ENCODE measurements at regions not wholly inside any gene's neighbourhood (a gene's known extent, or its start where the extent isn't known, plus 50 kb on each side); places are given as distances from the start of the nearest gene placed in this dataset.

- no peak for TF ChIP-seq EZH2 (IDR thresholded peaks at IDR 0.05; ENCODE audit: insufficient read depth, low read length)
- no peak for TF ChIP-seq CTCF (IDR thresholded peaks at IDR 0.05; ENCODE audit: insufficient read depth, low read depth, low read length)
- peaks cover 11% of the 10 kb centered on the region for H3K4me1 ChIP-seq (ENCODE audit: insufficient read depth, low read length)
- H3K4me2 ChIP-seq (ENCODE audit: low read length), result peak overlapping the region; percentile 22
- Mint-ChIP-seq H3K36me3 (ENCODE audit: low read depth, unreplicated experiment) (no peaks in the 10 kb centered on the region), H3K9me3 (ENCODE audit: unreplicated experiment) (peaks cover 2% of the 10 kb centered on the region), H3K27ac (ENCODE audit: unreplicated experiment) (no peak overlapping the region), H3K27me3 (ENCODE audit: low read depth, unreplicated experiment) (peaks cover 2% of the 10 kb centered on the region), H3K4me1 (ENCODE audit: low read depth, unreplicated experiment) (peaks cover 17% of the 10 kb centered on the region), H3K4me3 (ENCODE audit: unreplicated experiment) (no peak overlapping the region)
- no peak for DNase-seq (ENCODE audit: low read depth)
- no peaks in the 10 kb centered on the region for H3K27me3 ChIP-seq (ENCODE audit: insufficient read depth, low read length)
- H3K4me3 ChIP-seq (ENCODE audit: insufficient read depth, low read depth, low read length), result no peak overlapping the region
- H3K27ac ChIP-seq (ENCODE audit: low read depth, low read length), result peak overlapping the region; percentile 44
- no peak overlapping the region for H2AFZ ChIP-seq (ENCODE audit: low read depth, low read length)
- FAIRE-seq, result no peak
- no peaks in the 10 kb centered on the region for H3K79me2 ChIP-seq (ENCODE audit: insufficient read depth, low read length)
- H3K36me3 ChIP-seq (ENCODE audit: insufficient read depth, low read length), result no peaks in the 10 kb centered on the region
- no peaks in the 10 kb centered on the region for H3K9me3 ChIP-seq (ENCODE audit: insufficient read depth, low read depth, low read length)
- H3K9ac ChIP-seq (ENCODE audit: low read length), result no peak overlapping the region
- no peaks in the 10 kb centered on the region for H4K20me1 ChIP-seq (ENCODE audit: insufficient read depth, low read length)
Observed at GRCh38 chr15:47432826-47433225, 284.5 kb upstream of the SEMA6D start.

- Histone ChIP-seq H3K36me3 (ENCODE audit: insufficient read depth, low read length) (no peaks in the 10 kb centered on the region), H3K79me2 (ENCODE audit: insufficient read depth, low read length) (no peaks in the 10 kb centered on the region), H3K9me3 (ENCODE audit: insufficient read depth, low read depth, low read length) (no peaks in the 10 kb centered on the region), H3K4me1 (ENCODE audit: insufficient read depth, low read length) (peaks cover 11% of the 10 kb centered on the region), H2AFZ (ENCODE audit: low read depth, low read length) (no peak overlapping the region), H4K20me1 (ENCODE audit: insufficient read depth, low read length) (no peaks in the 10 kb centered on the region), H3K4me2 (ENCODE audit: low read length) (no peak overlapping the region), H3K9ac (ENCODE audit: low read length) (no peak overlapping the region), H3K27me3 (ENCODE audit: insufficient read depth, low read length) (no peaks in the 10 kb centered on the region), H3K27ac (ENCODE audit: low read depth, low read length) (no peak overlapping the region), H3K4me3 (ENCODE audit: insufficient read depth, low read depth, low read length) (no peak overlapping the region)
- FAIRE-seq, result no peak
- Mint-ChIP-seq H3K27me3 (ENCODE audit: low read depth, unreplicated experiment) (no peaks in the 10 kb centered on the region), H3K4me1 (ENCODE audit: low read depth, unreplicated experiment) (peaks cover 20% of the 10 kb centered on the region), H3K9me3 (ENCODE audit: unreplicated experiment) (peaks cover 2% of the 10 kb centered on the region), H3K27ac (ENCODE audit: unreplicated experiment) (no peak overlapping the region), H3K4me3 (ENCODE audit: unreplicated experiment) (no peak overlapping the region), H3K36me3 (ENCODE audit: low read depth, unreplicated experiment) (no peaks in the 10 kb centered on the region)
- TF ChIP-seq EZH2 (IDR thresholded peaks at IDR 0.05; ENCODE audit: insufficient read depth, low read length), result no peak
- no peak for TF ChIP-seq CTCF (IDR thresholded peaks at IDR 0.05; ENCODE audit: insufficient read depth, low read depth, low read length)
- DNase-seq (ENCODE audit: low read depth), result no peak
Observed at GRCh38 chr15:47434596-47434995, 282.7 kb upstream of the SEMA6D start.

- Histone ChIP-seq H3K4me2 (ENCODE audit: low read length) (no peak overlapping the region), H3K27ac (ENCODE audit: low read depth, low read length) (no peak overlapping the region), H3K36me3 (ENCODE audit: insufficient read depth, low read length) (no peaks in the 10 kb centered on the region), H3K9me3 (ENCODE audit: insufficient read depth, low read depth, low read length) (no peaks in the 10 kb centered on the region), H3K79me2 (ENCODE audit: insufficient read depth, low read length) (no peaks in the 10 kb centered on the region), H3K9ac (ENCODE audit: low read length) (no peak overlapping the region), H3K4me1 (ENCODE audit: insufficient read depth, low read length) (peaks cover 7% of the 10 kb centered on the region), H3K27me3 (ENCODE audit: insufficient read depth, low read length) (no peaks in the 10 kb centered on the region), H2AFZ (ENCODE audit: low read depth, low read length) (no peak overlapping the region), H3K4me3 (ENCODE audit: insufficient read depth, low read depth, low read length) (no peak overlapping the region), H4K20me1 (ENCODE audit: insufficient read depth, low read length) (no peaks in the 10 kb centered on the region)
- no peak overlapping the region for H3K4me3 Mint-ChIP-seq (ENCODE audit: unreplicated experiment)
- no peaks in the 10 kb centered on the region for H3K9me3 Mint-ChIP-seq (ENCODE audit: unreplicated experiment)
- no peaks in the 10 kb centered on the region for H3K27me3 Mint-ChIP-seq (ENCODE audit: low read depth, unreplicated experiment)
- TF ChIP-seq CTCF (IDR thresholded peaks at IDR 0.05; ENCODE audit: insufficient read depth, low read depth, low read length), result no peak
- no peak for TF ChIP-seq EZH2 (IDR thresholded peaks at IDR 0.05; ENCODE audit: insufficient read depth, low read length)
- no peak overlapping the region for H3K27ac Mint-ChIP-seq (ENCODE audit: unreplicated experiment)
- no peaks in the 10 kb centered on the region for H3K36me3 Mint-ChIP-seq (ENCODE audit: low read depth, unreplicated experiment)
- no peak for DNase-seq (ENCODE audit: low read depth)
- FAIRE-seq, result no peak
- peaks cover 18% of the 10 kb centered on the region for H3K4me1 Mint-ChIP-seq (ENCODE audit: low read depth, unreplicated experiment)
Observed at GRCh38 chr15:47437491-47437890, 279.8 kb upstream of the SEMA6D start.

Measured in astrocyte (in vitro differentiated cells and primary cell).